Fibroblast of the aortic adventitia (primary cell): ENCODE measurements at regions not wholly inside any gene's neighbourhood (a gene's known extent, or its start where the extent isn't known, plus 50 kb on each side); places are given as distances from the start of the nearest gene placed in this dataset.
"Not testable (repeated sequence)": the region's sequence is repeated elsewhere in the genome, so short reads cannot be mapped to it uniquely, and the experiment has no call there.

Experiments used
- DNase-seq: peaks from one replicate; pipeline ENCODE4 v3.0.0-alpha.2; 2010; ENCODE audit warnings: low read depth
- H3K4me3 ChIP-seq: 2 replicates; pipeline ENCODE4 v1.5.1; 2011; ENCODE audit warnings: low read depth, mild to moderate bottlenecking, control low read depth, low read length, moderate library complexity
- CTCF ChIP-seq: IDR thresholded peaks from 2 replicates; pipeline ENCODE4 v1.5.1; 2011; ENCODE audit warnings: mild to moderate bottlenecking, low read length, control low read depth, inconsistent platforms; ENCODE audit not compliant: insufficient read depth

GRCh38 chr4:84260495-84260894 lies 238.6 kb downstream of the NKX6-1 start:
- H3K4me3 ChIP-seq, result no peak overlapping the region
- no peak for TF ChIP-seq CTCF
- DNase-seq, result no peak

DNA sequence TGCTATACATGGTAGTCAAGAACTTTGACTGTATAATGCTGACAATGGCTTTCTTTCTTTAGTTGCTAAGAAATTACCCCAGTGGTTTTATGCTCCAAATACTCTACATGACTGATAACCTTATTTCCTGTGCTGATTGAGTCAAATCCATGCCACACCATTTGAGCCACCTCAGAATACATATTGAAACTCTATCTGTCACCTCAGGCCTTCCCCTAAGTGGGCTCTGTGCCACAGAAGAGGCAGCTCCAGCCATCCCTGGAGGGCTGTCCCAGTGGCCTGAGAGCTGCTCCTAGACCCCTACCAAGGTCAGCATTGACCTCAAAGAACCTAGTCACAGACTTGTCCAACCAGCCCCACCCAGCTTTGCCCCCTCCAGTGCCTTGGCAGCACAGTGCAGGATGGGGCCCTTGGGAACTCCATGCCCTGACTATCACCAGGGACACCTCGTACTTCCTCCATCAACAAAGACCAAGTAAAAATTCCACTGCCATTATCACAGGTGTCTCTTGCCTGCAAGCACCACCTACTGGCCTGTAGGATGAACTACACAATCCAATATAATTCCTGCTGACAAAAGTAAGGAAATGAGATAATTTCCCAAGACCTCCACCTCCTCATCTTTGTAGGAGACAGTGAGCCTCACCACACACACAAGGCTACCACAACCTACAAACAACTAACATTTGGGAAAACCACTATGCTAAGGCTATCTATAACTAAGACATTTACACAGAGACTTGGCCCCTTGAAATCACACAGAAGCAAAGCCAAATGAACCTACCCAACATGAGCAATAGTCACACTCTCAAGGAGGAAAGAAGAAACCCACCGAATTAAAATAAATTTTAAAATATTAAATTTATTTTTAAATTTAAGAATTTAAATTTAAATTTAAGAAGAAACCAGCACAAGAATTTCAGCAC lies 239.9 kb downstream of the NKX6-1 start:
- peak; percentile 43 for DNase-seq
- H3K4me3 ChIP-seq, result no peak overlapping the region
- peak; percentile 75 for TF ChIP-seq CTCF

DNA sequence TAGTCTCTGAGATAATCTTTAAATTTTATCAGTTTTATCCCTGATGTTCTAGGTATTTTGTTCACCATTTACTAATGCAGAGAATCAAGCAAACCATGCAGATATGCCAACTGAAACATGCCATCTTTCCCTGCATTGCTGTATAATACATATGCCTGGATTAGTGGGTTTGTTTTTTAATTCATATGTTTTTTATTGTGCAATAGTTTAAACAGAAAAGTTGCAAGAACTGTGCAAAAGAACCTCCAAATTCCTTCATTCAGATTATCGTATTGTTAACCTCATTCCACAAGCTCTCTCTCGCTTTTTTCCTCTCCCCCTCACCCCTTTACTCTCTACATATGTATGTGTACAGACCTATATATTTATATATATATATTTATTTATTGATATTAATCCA lies 244.6 kb downstream of the NKX6-1 start:
- DNase-seq, result no peak
- H3K4me3 ChIP-seq, result no peak overlapping the region
- TF ChIP-seq CTCF, result no peak

DNA sequence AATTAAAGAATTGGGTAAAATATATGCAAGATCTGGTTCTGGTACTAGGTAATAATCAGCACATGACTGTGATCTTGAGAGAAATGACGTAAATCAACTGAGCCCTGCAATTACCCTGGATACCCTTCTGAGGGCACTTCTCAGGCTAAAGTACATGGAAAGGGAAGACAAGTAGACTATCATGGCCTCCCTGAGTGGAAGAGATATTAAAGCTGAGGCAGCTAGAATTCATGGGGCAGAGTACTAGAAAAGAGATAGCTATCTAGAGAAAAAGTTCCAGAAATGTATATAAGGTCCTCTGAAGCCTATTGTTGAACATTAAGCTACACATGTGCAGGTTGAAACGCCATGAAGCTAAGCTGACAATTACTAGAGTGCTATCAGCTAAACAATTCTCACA lies 249.6 kb downstream of the NKX6-1 start:
- no peak overlapping the region for H3K4me3 ChIP-seq
- no peak for DNase-seq
- no peak for TF ChIP-seq CTCF

DNA sequence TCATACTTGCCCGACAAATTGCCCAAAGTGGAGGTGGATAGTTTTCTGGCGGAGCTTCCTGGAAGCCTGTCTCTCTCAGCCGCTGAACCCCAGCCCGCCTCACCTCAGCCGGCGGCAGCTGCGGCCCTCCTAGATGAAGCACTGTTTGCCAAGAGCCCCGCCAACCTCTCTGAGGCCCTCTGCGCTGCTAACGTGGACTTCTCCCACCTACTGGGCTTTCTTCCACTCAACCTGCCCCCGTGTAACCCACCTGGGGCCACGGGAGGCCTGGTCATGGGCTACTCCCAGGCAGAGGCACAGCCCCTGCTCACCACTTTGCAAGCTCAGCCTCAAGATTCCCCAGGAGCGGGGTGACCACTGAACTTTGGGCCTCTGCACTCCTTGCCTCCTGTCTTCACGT lies 254.1 kb downstream of the NKX6-1 start:
- H3K4me3 ChIP-seq, DNase-seq: not testable (repeated sequence)

DNA sequence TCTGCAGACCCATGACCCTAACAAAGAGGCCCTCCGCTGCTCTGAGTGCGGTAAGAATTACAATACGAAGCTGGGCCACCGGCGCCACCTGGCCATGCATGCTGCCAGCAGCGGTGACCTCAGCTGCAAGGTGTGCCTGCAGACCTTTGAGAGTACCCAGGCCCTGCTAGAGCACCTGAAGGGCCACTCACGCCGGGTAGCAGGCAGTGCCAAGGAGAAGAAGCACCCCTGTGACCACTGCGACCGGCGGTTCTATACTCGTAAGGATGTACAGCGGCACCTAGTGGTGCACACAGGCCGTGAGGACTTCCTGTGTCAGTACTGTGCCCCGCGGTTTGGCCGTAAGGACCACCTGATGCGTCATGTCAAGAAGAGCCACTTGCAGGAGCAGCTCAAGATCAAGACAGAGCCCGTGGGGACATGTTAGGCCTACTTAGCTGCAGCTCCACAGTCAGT lies 254.7 kb downstream of the NKX6-1 start:
- DNase-seq, H3K4me3 ChIP-seq: not testable (repeated sequence)

DNA sequence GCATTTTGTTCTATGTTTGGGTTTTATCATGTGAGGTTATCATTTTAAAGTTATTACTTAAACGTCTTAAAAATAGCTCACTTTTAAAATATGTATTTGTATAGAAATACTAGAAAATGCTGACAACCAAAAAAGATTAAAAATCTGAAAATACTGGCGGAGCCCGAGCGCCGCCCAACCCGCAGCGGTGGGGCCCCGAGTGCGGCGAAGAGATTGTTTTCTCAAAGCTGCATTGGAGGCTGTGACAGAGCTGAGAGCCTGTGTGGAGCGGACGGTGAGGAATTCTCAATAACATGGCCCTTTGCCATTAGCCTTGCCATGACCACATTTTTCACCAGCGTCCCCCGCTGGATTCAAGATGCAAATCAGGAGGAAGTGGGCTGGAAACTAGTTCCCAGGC lies 255.4 kb downstream of the NKX6-1 start:
- no peak overlapping the region for H3K4me3 ChIP-seq
- no peak for DNase-seq
- TF ChIP-seq CTCF, result no peak

DNA sequence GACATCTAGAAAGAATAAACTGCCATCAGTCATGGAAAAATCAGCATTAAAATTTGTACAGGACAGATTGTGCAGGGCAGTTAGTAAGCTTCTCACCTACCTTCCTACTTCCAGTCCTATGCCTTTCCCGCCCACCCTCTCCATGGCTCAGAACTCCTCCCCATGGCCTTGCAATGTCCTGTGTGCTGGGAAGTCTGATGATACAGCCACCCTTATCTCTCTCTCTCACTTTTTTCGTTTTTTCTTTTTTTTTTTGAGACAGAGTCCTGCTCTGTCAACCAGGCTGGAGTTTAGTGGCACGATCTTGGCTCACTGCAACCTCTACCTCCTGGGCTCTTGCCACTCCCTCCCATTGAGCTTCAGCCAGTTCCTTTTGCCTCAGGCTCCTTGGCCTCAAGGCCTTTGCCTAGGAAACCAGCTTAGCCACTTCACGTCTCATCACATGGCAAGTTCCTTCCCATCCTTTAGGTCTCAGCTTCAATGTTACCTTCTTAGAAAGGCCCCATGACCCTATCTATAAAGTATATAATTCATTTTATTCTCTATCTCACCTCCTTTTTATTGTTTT lies 259.7 kb downstream of the NKX6-1 start:
- no peak for DNase-seq
- no peak for TF ChIP-seq CTCF
- no peak overlapping the region for H3K4me3 ChIP-seq
